ENCODE measurements at regions not wholly inside any gene's neighbourhood (a gene's known extent, or its start where the extent isn't known, plus 50 kb on each side); places are given as distances from the start of the nearest gene placed in this dataset.

DNA sequence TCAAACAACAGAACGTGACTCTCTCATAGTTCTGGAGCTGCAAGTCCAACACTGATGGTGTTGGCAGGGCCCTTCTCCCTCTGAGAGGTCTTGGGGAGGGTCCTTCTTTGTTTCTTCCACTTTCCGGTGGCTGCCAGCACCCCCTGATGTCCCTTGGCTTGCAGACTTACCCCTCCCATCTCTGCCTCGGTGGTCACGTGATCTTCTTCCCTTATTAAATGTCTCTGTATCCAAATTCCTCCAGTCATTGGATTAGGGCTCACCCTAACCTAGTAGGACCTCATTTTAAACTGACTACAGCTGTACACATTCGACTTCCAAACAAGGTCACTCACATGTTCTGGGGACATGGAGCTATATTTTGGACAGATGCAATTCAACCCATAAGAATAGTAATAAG is 780.6 kb upstream of the SALL3 start:
- DNase-seq (ENCODE audit: low read depth) = no peak
- TF ChIP-seq, protein P1, sequence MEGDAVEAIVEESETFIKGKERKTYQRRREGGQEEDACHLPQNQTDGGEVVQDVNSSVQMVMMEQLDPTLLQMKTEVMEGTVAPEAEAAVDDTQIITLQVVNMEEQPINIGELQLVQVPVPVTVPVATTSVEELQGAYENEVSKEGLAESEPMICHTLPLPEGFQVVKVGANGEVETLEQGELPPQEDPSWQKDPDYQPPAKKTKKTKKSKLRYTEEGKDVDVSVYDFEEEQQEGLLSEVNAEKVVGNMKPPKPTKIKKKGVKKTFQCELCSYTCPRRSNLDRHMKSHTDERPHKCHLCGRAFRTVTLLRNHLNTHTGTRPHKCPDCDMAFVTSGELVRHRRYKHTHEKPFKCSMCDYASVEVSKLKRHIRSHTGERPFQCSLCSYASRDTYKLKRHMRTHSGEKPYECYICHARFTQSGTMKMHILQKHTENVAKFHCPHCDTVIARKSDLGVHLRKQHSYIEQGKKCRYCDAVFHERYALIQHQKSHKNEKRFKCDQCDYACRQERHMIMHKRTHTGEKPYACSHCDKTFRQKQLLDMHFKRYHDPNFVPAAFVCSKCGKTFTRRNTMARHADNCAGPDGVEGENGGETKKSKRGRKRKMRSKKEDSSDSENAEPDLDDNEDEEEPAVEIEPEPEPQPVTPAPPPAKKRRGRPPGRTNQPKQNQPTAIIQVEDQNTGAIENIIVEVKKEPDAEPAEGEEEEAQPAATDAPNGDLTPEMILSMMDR (IDR thresholded peaks at IDR 0.05; ENCODE audit: insufficient read depth, low read length) = no peak
- H3K4me3 ChIP-seq (ENCODE audit: low read depth, low read length) = no peak overlapping the region

DNA sequence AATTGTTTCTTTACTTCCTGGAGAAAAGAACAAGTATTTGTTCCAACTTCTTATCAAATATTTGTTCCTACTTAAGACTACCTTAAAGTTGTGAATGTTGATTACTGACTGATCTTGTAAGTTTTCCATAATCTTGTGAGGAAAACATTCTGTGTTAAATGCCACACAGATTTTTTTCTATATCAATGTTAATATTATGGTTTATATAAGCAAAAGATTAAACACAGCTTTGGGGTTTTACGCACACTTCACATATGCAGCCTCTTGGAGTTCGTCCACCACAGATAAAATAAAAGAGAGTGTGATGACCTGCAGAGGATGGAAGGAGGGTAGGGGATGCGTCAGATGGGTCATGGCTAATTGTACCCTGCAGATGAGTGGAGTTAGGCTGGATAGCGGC is 780.0 kb upstream of the SALL3 start:
- TF ChIP-seq, protein P1 (IDR thresholded peaks at IDR 0.05; ENCODE audit: insufficient read depth, low read length) = no peak
- no peak for DNase-seq (ENCODE audit: low read depth)

DNA sequence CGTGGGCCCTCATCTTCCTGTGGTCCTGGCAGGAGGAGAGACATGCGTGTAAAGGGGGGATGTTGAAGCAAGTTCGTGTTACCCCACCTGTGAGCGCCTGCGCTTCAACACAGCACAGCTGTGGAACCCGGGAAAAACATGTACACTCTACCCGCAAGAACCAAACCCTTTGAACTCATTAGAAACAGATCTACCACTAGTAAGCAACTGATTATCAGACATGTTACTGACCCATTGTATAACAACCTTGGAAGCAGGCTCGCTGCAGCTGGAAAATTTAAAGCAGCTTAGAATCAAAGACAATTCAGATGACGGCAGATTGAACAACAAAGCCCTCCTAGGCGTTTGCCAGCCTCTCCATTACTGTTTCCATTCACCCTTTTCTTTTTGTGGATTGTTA is 771.7 kb upstream of the SALL3 start:
- TF ChIP-seq, protein P1 (IDR thresholded peaks at IDR 0.05; ENCODE audit: insufficient read depth, low read length) = no peak
- DNase-seq (ENCODE audit: low read depth) = no peak
- no peak overlapping the region for H3K4me3 ChIP-seq (ENCODE audit: low read depth, low read length)

More for the DNA sequence above, 780.0 kb upstream of the SALL3 start:
- no peak overlapping the region for H3K4me3 ChIP-seq (ENCODE audit: low read depth, low read length)

DNA sequence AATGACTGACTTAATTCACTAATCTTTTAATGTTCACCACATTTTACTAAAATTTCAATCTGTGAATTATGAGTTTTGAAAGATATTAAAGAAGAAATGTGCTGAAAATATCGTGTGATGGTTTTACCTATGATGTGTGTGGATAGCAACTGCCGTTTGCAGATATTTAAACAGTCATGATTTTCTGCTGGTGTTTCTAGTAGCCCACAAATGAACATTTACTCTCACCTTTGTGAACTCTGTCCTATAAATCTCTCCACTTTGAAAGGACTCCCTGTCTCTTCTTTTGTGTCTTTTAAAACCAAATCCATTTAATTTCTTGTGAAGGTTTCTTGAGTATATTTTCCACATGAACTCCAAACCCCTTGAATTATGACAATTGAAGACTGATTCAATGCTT is 771.2 kb upstream of the SALL3 start:
- TF ChIP-seq, protein P1 (IDR thresholded peaks at IDR 0.05; ENCODE audit: insufficient read depth, low read length) = no peak
- H3K4me3 ChIP-seq (ENCODE audit: low read depth, low read length) = no peak overlapping the region
- no peak for DNase-seq (ENCODE audit: low read depth)

DNA sequence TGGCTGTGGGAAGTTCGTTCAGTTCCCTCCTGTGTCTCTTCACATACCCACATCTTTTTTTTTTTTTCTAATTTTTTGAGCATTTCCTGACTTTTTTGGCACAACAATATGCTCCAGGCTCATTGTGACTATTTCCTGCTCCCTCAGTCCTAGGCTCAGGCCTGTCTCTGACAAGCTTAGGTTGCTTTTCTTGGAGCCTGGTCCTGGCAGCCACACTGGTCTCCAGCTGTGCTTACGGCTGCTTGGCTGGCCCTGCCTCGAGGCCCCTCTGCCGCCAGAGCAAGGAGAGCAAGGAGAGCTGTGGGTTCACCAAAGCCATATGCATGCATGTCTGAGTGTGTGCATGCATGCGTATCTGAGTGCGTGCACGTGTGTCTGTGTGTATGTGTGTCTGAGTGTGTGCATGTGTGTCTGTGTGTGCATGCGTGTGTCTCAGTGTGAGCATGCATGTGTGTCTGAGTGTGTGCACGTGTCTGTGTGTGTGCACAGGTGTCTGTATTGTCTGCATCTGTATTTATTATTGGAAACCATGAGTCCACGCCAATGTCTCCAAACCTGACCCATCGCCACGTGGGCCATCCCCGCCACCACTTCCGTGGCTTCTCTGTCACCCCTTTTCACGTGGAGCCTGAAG is 766.1 kb upstream of the SALL3 start:
- TF ChIP-seq, protein P1 (IDR thresholded peaks at IDR 0.05; ENCODE audit: insufficient read depth, low read length) = no peak
- no peak for DNase-seq (ENCODE audit: low read depth)
- no peak overlapping the region for H3K4me3 ChIP-seq (ENCODE audit: low read depth, low read length)

DNA sequence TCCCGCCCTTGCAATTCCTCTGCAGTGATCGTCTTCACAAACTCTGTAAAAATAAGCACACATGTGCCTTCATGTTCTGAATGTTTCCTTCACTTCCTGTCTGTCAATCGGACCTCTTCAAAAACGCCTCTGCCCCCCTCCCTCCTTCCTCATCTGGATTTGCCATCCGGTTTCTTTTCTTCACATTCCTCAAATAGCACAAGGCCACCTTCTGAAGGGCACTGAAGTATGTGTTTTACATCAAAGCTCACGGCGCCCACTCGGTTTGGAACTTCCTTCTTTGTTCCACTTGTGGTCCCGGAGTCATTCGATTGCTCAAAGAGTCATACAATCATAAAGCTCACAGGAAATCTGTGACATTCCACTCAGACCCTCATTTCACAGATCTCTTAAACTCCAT is 758.1 kb upstream of the SALL3 start:
- no peak for DNase-seq (ENCODE audit: low read depth)
- TF ChIP-seq, protein P1 (IDR thresholded peaks at IDR 0.05; ENCODE audit: insufficient read depth, low read length) = no peak
- H3K4me3 ChIP-seq (ENCODE audit: low read depth, low read length) = no peak overlapping the region

DNA sequence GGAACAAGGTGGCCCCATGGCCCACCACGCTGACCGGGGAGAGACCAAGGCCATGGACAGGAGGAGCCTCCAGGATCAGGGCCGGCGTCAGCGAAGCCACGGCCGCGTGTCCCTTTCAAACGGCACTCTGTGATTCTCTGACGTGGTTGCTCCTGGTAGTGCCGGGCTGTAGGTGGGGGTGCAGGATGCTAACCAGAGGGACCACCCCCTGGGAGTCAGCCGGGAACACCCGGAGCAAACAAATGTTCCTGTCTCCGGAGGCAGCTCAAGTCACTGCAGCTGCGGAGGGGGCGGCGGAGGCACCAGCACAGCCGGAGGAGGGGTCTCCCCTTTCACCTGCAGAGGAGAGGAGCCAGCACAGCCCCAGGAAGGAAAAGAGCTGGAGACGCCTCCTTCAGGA is 750.6 kb upstream of the SALL3 start:
- no peak overlapping the region for H3K4me3 ChIP-seq (ENCODE audit: low read depth, low read length)
- no peak for DNase-seq (ENCODE audit: low read depth)

More for the DNA sequence above, 750.6 kb upstream of the SALL3 start:
- TF ChIP-seq, protein P1 (IDR thresholded peaks at IDR 0.05; ENCODE audit: insufficient read depth, low read length) = no peak

Data from fibroblast of the aortic adventitia (primary cell).